T follicular helper cell (primary cell): ENCODE measurements at regions not wholly inside any gene's neighbourhood (a gene's known extent, or its start where the extent isn't known, plus 50 kb on each side); places are given as distances from the start of the nearest gene placed in this dataset.
"Not testable (repeated sequence)": the region's sequence is repeated elsewhere in the genome, so short reads cannot be mapped to it uniquely, and the experiment has no call there.

ENCODE experiments used
- DNase-seq: peaks from one replicate; pipeline ENCODE4 v3.0.0-alpha.2; 2020; ENCODE audit warnings: low read depth

DNA sequence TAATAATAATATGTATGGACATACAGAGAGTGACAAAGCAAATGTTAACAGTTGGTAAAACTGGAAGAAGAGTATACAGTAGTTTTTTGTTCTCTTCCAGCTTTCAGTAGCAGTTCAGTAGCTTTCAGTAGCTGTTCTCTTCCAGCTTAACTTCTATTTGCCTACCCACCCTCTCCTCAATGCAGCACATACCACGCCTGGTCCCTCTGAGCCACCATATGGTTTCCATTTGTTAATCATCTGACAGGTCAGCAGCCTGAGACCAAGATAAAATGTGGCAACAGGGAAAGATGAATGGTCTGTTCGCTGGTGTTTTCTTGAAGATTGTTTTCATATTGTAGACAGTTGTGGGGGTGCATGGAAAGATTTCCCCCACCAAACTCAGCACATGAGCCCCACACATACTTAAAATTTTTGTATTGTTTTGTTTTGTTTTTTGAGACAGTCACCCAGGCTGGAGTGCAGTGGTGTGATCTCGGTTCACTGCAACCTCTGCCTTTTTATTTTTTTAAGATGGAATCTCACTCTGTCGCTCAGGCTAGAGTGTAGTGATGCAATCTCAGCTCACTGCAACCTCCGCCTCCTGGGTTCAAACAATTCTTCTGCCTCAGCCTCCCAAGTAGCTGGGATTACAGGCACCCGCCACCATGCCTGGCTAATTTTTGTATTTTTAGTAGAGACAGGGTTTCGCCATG lies 56.8 kb downstream of the ATP6V0E2 start:
- not testable (repeated sequence) for DNase-seq

DNA sequence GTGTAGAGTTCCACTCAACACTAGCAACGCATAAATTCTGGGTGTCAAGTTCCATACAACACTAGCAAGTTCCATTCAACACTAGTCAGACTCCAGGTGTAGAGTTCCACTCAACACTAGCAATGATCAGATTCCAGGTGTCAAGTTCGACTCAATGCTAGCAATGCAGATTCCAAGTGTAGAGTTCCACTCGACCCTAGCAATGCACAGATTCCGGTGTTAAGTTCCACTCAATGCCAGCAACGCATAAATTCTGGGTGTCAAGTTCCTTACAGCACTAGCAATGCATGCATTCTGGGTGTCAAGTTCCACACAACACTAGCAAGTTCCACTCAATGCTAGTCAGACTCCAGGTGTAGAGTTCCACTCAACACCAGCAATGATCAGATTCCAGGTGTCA lies 60.0 kb downstream of the ATP6V0E2 start:
- DNase-seq: not testable (repeated sequence)

DNA sequence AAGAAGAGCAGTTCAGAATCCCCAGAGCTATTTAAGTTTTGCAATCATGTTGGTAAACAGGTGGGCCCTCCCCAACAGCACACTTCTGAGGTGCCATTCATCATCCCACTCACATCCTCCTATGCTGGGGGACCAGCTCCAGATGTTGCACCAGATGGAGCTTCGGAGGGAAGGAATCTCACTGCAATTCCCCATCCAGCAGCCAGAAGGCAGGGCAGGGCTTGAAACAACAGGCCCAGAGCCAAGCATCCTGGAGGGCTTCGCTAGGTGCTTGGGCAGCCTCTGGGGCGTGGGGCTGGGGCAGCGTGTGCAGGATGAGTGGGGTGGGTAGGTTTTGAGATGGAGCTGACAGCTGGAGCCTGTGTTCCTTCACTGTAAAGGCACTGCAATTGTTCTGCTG lies 73.6 kb downstream of the ATP6V0E2 start:
- not testable (repeated sequence) for DNase-seq

DNA sequence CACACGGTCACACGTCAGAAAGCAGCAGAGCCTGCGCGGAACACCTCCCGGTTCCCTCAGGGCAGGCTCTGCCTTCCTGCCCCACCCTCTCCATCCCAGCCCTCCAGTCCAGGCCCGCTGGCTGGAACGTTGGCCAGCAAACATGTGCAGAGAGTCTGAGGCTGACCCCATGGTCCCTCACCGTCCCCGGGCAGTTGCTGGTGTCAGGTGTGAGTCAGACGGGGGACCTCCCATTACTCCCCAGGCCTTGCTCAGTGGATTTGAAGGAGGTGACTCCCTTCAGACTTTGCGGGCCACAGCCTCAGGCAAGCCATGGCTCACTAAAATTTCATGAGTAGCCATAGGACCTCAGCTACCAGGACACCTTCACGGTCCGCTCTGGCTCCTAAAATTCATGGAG lies 74.7 kb downstream of the ATP6V0E2 start:
- DNase-seq: not testable (repeated sequence)

DNA sequence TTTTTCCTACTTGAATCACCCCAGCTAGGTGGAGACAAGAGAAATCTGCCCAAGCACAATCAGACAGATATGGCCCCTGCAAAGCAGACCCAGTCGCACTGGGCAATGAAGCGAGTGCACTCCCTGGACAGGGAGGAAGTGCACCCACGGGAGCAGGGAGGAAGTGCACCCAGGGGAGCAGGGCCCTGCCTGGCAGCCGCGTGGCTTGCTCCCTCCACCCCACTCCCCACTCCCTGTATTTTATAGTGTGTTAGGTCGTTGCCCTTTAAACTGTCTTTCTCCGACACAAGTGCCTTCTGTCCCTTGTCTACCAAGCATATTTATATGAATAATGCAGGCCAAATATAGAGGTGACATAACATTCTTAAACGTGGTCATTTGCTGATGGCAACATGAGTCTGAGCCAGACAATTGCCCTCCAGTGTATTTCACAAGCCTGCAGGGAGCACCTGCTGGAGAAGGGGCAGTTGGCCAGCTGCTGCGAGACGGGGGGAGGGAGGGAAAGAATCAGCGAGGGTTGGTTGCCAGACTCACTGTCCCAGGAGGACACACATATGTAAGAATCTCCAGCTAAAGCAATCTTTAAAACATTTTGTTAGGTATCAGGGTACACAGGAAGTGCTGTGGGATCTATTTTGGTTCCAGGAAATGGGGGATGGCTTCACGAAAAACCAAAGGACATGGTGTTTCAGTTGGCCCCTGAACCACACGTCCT lies 76.3 kb downstream of the ATP6V0E2 start:
- DNase-seq: not testable (repeated sequence)

DNA sequence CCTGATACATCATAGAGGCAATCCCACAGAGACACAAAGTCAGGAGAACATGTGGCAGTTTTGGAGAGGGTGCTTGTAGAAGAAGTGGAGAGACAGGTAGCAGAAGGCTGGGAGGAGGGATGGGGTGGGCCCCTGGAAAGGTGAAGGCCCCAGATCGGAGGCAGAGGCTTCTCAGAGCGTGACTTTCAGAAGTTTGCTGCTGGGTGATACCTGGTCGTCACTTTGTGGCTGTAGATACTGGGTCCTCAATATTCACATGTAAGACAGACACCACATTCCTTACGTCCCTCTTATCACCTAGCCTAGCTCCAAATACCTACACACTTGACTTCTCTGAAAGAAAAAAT lies 76.8 kb downstream of the ATP6V0E2 start:
- DNase-seq: not testable (repeated sequence)

DNA sequence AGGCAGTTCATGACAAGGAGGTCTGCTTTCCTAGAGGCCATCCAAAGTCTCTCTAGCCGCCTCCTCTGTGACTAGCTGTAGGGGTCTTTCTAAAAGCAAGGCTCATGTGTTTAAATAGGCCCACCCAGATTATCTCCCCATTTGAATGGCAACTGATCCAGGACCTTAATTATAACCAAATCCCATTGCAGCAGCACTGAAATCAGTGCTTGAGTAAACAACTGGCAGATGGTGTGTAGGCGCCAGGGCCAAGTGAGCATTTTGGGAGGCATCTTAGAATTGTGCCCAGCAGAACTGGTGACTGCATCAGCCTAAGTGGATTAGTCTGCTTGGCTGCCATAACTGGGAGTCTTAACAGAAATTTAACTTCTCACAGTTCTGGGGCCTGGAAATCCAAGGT lies 77.8 kb downstream of the ATP6V0E2 start:
- DNase-seq: not testable (repeated sequence)

DNA sequence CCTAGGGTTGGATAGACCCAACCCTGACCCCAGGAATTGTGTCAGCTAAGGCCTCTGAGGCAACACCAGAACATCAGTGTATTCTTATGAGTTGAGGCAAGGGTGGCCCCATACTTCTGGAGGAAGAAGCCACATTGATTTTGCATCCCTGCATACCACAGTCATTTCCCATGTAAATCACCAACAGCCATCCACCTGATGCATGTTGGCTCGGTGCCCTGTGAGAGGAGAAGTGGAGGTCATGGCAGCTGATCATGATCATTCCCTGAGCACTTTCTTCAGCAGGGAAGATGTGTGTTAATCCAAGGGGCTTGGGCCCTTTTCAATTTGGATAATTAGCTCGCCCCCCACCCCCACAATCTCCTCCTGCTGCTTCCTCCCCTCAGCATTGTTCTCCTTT lies 85.1 kb downstream of the ATP6V0E2 start:
- not testable (repeated sequence) for DNase-seq

DNA sequence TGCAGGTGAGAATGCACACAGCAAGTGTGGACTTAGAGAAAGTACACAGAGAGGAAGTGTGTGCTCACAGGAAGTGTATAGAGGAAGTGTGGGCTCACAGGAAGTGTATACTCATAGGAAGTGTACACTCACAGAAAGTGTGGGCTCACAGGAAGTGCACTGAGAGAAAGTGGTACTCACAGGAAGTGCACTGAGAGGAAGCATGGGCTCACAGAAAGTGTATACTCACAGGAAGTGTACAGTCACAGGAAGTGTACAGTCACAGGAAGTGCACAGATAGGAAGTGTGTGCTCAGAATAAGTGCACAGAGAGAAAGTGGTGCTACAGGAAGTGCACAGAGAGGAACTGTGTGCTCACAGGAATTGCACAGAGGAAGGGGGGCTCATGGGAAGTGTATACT lies 87.1 kb downstream of the ATP6V0E2 start:
- not testable (repeated sequence) for DNase-seq

DNA sequence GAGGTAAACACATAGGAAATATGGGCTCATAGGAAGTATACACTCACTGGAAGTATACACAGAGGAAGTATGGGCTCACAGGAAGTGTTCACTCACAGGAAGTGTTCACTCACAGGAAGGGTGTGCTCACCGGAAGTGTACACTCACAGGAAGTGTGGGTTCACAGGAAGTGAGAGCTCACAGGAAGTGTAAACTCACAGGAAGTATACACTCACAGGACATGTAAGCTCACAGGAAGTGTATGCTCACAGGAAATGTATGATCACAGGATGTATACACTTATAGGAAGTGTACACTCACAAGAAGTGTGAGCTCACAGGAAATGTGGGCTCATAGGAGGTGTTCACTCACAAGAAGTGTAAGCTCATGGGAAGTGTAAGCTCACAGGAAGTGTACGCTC lies 88.1 kb downstream of the ATP6V0E2 start:
- DNase-seq: not testable (repeated sequence)

DNA sequence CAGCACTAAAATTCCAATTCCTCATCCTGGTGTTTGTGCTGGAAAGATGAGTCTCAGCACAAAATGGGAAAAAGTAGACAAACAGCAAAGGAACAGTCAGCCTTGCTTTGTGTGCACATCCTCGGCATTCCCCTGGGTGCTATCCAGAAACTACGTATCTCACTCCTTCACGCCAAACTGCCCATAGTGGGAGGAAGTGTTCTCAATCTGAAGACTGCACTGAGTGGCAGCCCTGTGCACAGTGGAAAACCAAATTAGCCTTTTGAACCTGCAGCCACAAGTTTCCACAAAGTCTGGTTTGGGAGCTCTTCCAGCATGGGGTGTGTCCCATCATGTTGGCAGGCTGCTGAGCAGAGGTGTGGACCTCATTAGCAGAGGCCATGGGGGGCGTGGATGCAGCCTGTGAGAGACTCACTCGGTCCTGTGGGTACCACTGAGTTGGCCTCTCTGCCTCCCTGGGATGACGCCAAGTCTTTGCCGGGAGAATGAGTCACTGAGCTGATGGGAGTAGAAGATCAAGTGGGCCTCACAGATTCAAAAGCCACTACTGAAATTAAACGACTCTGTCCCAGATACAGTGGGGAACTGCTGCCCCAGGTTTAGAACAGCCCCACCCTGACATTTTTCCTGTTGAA lies 89.0 kb downstream of the ATP6V0E2 start:
- DNase-seq: not testable (repeated sequence)

DNA sequence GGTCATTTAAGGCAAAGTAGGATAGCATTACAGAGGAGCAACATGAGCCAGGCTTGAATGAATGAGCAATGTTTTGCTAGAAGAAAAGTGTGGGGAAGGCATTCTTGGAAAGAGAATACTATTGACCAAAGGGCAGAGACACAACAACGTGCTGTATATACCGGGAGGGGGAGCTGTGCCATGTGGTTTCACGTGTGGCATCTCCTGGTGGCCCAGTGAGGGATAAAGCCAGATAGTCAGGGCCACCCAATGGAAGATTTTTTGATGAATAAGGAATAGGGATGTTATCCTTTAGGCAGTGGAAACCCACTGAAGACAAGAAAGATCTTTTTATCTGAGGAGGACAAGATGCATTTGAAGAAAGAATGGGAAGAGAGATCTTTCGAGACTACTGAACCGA lies 90.2 kb downstream of the ATP6V0E2 start:
- DNase-seq: not testable (repeated sequence)

DNA sequence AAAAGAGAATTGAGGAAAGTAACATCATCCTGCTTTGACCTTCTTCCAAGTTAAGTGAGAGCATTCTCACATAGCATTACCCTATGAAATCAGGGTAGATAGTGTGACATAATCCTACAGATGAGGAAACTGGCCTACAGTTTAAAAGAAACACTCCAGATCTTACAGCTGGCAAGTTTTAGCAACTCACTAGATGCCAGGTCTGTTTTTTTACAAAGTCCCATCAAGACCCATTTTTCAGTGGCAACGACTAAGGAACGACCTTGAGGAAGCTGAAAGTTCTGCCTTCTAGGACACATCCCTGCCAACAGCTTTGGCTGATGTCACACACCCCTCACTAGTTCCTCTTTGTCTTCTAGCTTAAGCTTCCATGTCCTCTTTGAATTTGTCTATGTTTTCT lies 92.7 kb downstream of the ATP6V0E2 start:
- not testable (repeated sequence) for DNase-seq

DNA sequence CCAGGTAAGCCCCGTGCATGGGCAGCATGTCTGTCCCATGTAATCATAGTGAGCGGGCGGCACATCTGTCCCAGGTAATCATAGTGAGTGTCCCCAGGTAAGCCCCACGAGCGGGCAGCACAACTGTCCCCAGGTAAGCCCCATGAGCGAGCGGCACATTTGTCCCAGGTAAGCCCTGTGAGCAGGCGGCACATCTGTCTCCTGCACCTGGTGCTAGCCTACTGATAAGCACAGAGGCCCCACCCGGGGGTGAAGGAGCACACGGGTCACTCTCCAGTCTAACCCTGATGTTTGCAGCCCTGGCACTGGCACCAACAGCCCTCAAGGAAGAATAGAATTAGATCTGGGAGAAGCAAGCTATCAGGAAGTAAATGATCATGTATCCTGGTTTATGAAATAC lies 99.2 kb downstream of the ATP6V0E2 start:
- DNase-seq: not testable (repeated sequence)

DNA sequence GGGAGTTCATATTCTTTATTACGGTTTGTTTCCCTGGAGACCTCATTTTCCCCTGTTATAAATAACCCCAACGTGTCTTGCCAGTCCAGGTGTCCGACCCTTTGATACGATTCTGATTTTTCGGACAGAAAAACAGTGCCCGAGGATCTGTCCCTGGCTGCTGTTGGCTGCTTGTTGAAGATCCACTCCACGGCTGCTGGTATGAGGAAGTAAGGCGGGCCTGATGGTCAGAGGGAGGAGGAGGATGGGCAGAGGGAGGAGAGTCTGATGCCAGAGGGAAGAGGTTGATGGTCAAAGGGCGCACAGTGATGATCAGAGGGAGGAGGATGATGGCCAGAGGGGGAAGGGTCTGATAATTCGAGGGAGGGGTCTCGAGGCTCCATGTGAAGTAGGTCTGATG lies 99.9 kb downstream of the ATP6V0E2 start:
- DNase-seq: not testable (repeated sequence)

DNA sequence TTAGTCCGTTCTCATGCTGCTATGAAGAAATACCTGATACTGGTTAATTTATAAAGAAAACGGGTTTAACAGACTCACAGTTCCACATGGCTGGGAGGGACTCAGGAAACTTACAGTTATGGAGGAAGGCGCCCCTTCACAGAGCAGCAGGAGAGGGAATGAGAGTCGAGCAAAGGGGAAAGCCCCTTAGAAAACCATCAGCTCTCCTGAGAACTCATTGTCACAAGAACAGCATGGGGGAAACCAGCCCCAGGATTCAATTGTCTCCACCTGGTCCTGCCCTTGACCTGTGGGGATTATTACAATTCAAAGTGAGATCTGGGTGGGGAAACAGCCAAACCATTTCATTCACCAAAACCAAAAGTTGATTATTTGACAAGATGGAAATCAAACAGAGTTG lies 101.8 kb downstream of the ATP6V0E2 start:
- not testable (repeated sequence) for DNase-seq

DNA sequence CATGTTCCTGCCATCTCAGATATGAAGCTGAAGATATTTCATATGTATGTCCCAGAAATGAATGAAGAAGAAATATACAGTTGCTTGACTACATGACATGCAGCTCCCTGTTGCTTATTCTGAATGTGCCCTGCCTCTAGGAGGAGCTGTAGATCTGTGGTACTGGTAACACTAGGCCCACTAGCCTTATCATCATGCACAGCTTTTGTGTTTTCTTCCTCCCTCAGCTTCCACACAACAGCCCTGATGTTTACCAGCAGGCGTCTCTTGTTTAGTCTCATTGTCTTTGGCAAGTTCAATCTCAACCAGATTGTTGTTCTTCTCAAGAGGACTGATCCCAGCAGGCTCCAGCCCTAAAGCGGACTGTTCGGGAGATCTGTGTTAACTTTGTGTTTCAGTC lies 104.8 kb downstream of the ATP6V0E2 start:
- not testable (repeated sequence) for DNase-seq

DNA sequence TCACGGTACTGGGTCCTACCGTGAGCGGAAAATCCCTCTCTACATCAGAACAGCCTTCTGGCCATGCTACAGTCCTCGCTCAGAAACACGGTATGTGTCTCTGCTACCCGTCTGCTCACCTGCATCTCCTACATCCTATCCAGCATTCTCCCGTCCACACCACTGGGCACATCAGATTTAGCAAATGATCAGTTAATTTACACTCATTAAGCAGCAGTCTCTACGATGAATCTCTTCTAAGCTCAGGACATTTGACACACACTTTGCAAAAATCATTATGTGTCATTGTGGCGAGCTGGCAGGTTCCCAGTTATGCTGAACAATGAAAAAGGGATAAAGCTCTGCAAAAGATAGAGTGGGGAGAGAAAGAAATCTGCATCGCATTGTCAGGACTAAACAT lies 105.2 kb downstream of the ATP6V0E2 start:
- DNase-seq: not testable (repeated sequence)

DNA sequence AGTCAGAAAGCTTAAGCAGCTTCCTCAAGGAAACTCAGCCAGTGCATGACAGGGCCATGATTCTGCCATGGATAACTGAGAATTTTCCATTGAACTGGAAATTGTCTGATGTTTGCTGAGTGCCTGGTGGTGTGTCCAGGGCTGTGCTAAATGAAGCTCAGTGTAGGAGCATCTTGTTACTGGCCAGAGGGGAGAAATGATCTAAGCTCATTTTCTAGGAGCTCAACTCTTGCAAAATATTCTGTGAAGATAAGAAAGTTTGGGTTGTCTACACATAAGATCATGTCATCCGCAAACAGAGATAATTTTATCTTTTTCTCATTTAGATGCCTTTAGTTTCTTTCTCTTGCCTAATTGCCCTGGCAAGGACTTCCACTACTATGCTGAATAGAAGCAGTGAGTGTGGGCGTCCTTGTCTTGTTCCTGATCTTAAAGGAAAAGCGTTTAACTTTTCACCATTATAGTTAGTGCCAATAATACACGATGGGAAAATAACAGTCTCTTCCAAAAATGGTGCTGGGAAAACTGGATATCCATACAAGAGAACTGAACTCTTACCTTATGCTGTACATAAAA lies 108.9 kb downstream of the ATP6V0E2 start:
- DNase-seq: not testable (repeated sequence)

DNA sequence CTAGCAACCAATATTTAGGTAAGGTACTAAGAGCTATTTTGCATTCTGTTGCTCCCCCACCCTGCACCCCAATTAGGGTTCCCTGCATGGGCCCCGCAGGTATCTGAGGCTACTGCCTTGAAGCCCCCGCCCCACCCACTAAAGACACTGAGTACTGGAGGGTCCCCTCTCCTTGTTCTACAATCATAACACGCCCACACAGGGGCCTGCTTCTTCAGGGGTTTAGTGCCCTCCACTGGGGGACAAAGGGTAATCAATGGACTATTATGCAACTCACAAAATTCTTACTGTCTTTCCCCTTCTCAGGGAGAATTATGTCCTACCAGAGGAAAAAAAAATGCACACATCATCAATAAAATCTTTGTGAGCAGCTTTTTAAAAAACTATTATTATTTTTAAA lies 113.1 kb downstream of the ATP6V0E2 start:
- not testable (repeated sequence) for DNase-seq

DNA sequence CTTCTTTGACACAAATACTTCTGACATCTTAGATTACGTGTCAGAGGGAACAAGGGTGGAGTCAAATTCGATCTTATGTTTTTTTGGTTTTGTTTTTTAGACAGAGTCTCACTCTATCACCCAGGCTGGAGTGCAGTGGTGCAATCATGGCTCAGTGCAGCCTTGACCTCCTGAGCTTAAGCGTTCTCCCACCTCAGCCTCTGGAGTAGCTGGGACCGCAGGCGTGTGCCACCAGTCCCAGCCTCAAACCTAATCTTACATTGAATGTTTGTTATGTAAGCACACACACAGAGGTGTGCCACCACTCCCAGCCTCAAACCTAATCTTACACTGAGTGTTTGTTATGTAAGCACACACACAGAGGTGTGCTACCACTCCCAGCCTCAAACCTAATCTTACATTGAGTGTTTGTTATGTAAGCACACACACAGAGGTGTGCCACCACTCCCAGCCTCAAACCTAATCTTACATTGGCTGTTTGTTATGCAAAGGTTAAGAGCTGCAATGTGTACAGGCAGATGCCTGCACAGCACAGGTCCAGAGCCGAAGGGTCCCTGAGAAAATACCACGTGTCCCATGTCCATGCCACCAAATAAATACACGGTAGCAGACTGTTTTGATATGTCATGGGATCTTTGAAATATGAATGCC lies 118.0 kb downstream of the ATP6V0E2 start:
- not testable (repeated sequence) for DNase-seq

DNA sequence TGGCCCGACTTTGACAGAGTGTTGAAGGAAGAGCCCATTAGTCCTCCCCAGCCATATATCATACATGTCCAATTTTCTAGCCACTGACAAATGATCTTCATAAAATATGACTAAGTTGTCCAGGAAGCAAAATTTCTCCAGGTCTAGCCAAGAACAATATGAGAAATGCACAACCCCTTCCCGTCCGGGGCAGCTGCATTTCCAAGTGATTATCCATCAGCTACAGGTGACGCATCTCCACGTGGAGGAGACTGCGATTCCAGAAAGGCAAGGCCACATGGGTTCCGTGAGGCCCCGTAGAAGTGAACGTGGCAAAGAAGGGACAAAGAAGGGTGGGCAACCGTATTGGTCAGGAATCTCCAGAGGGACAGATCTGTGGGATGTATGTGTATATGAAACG lies 118.6 kb downstream of the ATP6V0E2 start:
- not testable (repeated sequence) for DNase-seq
